SK-N-SH (cell line): ENCODE measurements at regions not wholly inside any gene's neighbourhood (a gene's known extent, or its start where the extent isn't known, plus 50 kb on each side); places are given as distances from the start of the nearest gene placed in this dataset.

Experiments used
- CTCF ChIA-PET: fragments of 300-600, 350-600 bp; formaldehyde crosslinking; extraction: SDS; loops from one replicate; lab custom pipeline; 2021; lab: Yijun Ruan, JAX
- POLR2A ChIA-PET: fragments of 350-600 bp; sonication (Branson Sonifier 250); formaldehyde crosslinking; extraction: SDS; loops from one replicate; lab custom pipeline; 2020; ENCODE audit warnings: antibody characterized with exemption, inconsistent platforms; lab: Yijun Ruan, JAX
- DNase-seq: peaks from one replicate; pipeline ENCODE4 v3.0.0; 2012
- H2AFZ ChIP-seq: fragments of 200-600 bp; sonication (generic); 2 replicates; pipeline ENCODE4 v1.8.1; 2016; ENCODE audit warnings: antibody characterized with exemption, mild to moderate bottlenecking, low read depth
- H3F3A ChIP-seq: fragments of 200-600 bp; sonication (generic); replicated peaks from 2 replicates; pipeline ENCODE3; 2016; ENCODE audit warnings: antibody characterized with exemption, mild to moderate bottlenecking; ENCODE audit not compliant: insufficient read depth
- H3K27ac ChIP-seq, 2 experiments: fragments of 200-500 bp in 1 of 2; fragments of 200-600 bp in 1 of 2; sonication (Bioruptor generic) in 1 of 2; sonication (generic), shearing (Covaris generic) in 1 of 2; 2 replicates each; pipeline versions ENCODE4 v1.5.1 to v1.6.1; 2014 to 2016; ENCODE audit warnings: low read depth in 2 of 2, inconsistent platforms in 1 of 2, low read length in 1 of 2, mild to moderate bottlenecking in 1 of 2, mixed read lengths in 1 of 2
- H3K27me3 ChIP-seq: fragments of 200-600 bp; sonication (generic), shearing (Covaris generic); 2 replicates; pipeline ENCODE4 v1.6.1; 2016; ENCODE audit warnings: mixed run types; ENCODE audit not compliant: insufficient read depth
- H3K36me3 ChIP-seq, 2 experiments: fragments of 200-500 bp in 1 of 2; fragments of 200-600 bp in 1 of 2; sonication (Bioruptor generic) in 1 of 2; sonication (generic) in 1 of 2; replicated peaks in 1 of 2; 2 replicates each; pipeline versions ENCODE3 to v1.5.1; 2014 to 2016; ENCODE audit warnings: low read length in 1 of 2, mild to moderate bottlenecking in 1 of 2; ENCODE audit not compliant: insufficient read depth in 2 of 2, control insufficient read depth in 1 of 2
- H3K4me1 ChIP-seq, 2 experiments: fragments of 200-500 bp in 1 of 2; fragments of 200-600 bp in 1 of 2; sonication (Bioruptor generic) in 1 of 2; sonication (generic), shearing (Covaris generic) in 1 of 2; 2 replicates each; pipeline versions ENCODE4 v1.5.1 to v1.6.1; 2014 to 2016; ENCODE audit warnings: low read depth in 1 of 2, low read length in 1 of 2, mixed run types in 1 of 2; ENCODE audit not compliant: insufficient read depth in 2 of 2, control insufficient read depth in 1 of 2
- H3K4me2 ChIP-seq: fragments of 200-600 bp; sonication (generic), shearing (Covaris generic); 2 replicates; pipeline ENCODE4 v1.6.1; 2017; ENCODE audit warnings: mixed run types
- H3K4me3 ChIP-seq, 2 experiments: fragments of 200-500 bp in 1 of 2; fragments of 200-600 bp in 1 of 2; sonication (Bioruptor generic) in 1 of 2; sonication (generic), shearing (Covaris generic) in 1 of 2; 2 replicates each; pipeline versions ENCODE4 v1.5.1 to v1.8.1; 2014 to 2016; ENCODE audit warnings: low read depth in 2 of 2, inconsistent platforms in 1 of 2, low read length in 1 of 2, mild to moderate bottlenecking in 1 of 2, mixed read lengths in 1 of 2, moderate library complexity in 1 of 2
- H3K79me2 ChIP-seq: fragments of 200-600 bp; sonication (generic); 2 replicates; pipeline ENCODE4 v1.8.1; 2017; ENCODE audit warnings: mild to moderate bottlenecking; ENCODE audit not compliant: insufficient read depth
- H3K9ac ChIP-seq: fragments of 200-600 bp; sonication (generic); 2 replicates; pipeline ENCODE4 v1.6.1; 2017; ENCODE audit warnings: mixed run types
- H3K9me2 ChIP-seq: fragments of 200-600 bp; sonication (generic); 2 replicates; pipeline ENCODE4 v1.6.1; 2017; ENCODE audit warnings: mixed run types
- H3K9me3 ChIP-seq: fragments of 200-600 bp; sonication (generic); 2 replicates; pipeline ENCODE4 v1.6.1; 2017; ENCODE audit warnings: mixed run types, mild to moderate bottlenecking, moderate library complexity
- H4K20me1 ChIP-seq: fragments of 200-600 bp; sonication (generic); 2 replicates; pipeline ENCODE4 v1.6.1; 2017; ENCODE audit warnings: mild to moderate bottlenecking, mixed run types; ENCODE audit not compliant: insufficient read depth
- EZH2phosphoT487 ChIP-seq: fragments of 200-600 bp; sonication (generic); IDR thresholded peaks from 2 replicates; pipeline ENCODE4 v1.6.1; 2017; ENCODE audit warnings: low read depth, mixed run types, mild to moderate bottlenecking, antibody characterized with exemption, moderate library complexity, borderline replicate concordance
- FOSL2 ChIP-seq: IDR thresholded peaks from 2 replicates; pipeline ENCODE4 v1.4.0; 2012; ENCODE audit warnings: low read depth, mild to moderate bottlenecking, moderate library complexity, borderline replicate concordance
- FOXM1 ChIP-seq: IDR thresholded peaks from 2 replicates; pipeline ENCODE4 v1.4.0; 2012; ENCODE audit warnings: low read depth, mild to moderate bottlenecking
- GABPA ChIP-seq: IDR thresholded peaks from 2 replicates; pipeline ENCODE4 v1.4.0; 2012; ENCODE audit warnings: low read depth, mild to moderate bottlenecking
- JUND ChIP-seq: IDR thresholded peaks from 2 replicates; pipeline ENCODE4 v1.4.0; 2012
- NFIC ChIP-seq: IDR thresholded peaks from 2 replicates; pipeline ENCODE4 v1.4.0; 2012; ENCODE audit warnings: borderline replicate concordance
- TAF1 ChIP-seq: IDR thresholded peaks from 2 replicates; pipeline ENCODE4 v1.6.1; 2012; ENCODE audit warnings: low read depth, mild to moderate bottlenecking, low read length, moderate library complexity, borderline replicate concordance
- TEAD4 ChIP-seq: IDR thresholded peaks from 2 replicates; pipeline ENCODE4 v1.4.0; 2012; ENCODE audit warnings: mild to moderate bottlenecking, borderline replicate concordance; ENCODE audit not compliant: insufficient read depth
- WGBS: methylation state at CpG from one replicate; pipeline ENCODE4 v1.1.6; 2017; ENCODE audit warnings: low lambda C conversion rate; 5-methylcytosine and 5-hydroxymethylcytosine counted together

DNA sequence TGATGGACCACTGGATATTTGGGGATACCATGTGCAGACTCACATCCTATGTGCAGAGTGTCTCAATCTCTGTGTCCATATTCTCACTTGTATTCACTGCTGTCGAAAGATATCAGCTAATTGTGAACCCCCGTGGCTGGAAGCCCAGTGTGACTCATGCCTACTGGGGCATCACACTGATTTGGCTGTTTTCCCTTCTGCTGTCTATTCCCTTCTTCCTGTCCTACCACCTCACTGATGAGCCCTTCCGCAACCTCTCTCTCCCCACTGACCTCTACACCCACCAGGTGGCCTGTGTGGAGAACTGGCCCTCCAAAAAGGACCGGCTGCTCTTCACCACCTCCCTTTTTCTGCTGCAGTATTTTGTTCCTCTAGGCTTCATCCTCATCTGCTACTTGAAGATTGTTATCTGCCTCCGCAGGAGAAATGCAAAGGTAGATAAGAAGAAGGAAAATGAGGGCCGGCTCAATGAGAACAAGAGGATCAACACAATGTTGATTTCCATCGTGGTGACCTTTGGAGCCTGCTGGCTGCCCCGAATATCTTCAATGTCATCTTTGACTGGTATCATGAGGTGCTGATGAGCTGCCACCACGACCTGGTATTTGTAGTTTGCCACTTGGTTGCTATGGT is 54.5 kb upstream of the HNRNPA0 start:
- TF ChIP-seq FOXM1 = no peak
- TF ChIP-seq EZH2phosphoT487 = no peak
- TF ChIP-seq GABPA = no peak
- peak; percentile 6; the same call in 1 of the 2 replicates for TF ChIP-seq FOSL2
- no peak for TF ChIP-seq TAF1
- no peak for TF ChIP-seq TEAD4
- H3K9me2 ChIP-seq = no peaks in the 10 kb centered on the region
- H3K79me2 ChIP-seq = no peaks in the 10 kb centered on the region
- ChIA-PET CTCF (interaction anchor here (1.7 kb wide), 1 partner anchor 29 kb away, joined by 11 read pairs; no protein-coding TSS in a partner anchor), POLR2A (no interaction called here)
- no peak overlapping the region for H2AFZ ChIP-seq
- H3K27me3 ChIP-seq = no peaks in the 10 kb centered on the region
- H3K9ac ChIP-seq = no peak overlapping the region
- no peaks in the 10 kb centered on the region for H3F3A ChIP-seq
- H3K9me3 ChIP-seq = no peaks in the 10 kb centered on the region
- 73% methylated on average over 9 of the region's 9 CpGs for WGBS
- H3K4me1 ChIP-seq = no peaks in the 10 kb centered on the region
- no peak overlapping the region for H3K27ac ChIP-seq
- H3K4me2 ChIP-seq = no peak overlapping the region
- no peak for DNase-seq
- no peak overlapping the region for H3K4me3 ChIP-seq
- no peaks in the 10 kb centered on the region for H4K20me1 ChIP-seq
- H3K36me3 ChIP-seq = no peaks in the 10 kb centered on the region

DNA sequence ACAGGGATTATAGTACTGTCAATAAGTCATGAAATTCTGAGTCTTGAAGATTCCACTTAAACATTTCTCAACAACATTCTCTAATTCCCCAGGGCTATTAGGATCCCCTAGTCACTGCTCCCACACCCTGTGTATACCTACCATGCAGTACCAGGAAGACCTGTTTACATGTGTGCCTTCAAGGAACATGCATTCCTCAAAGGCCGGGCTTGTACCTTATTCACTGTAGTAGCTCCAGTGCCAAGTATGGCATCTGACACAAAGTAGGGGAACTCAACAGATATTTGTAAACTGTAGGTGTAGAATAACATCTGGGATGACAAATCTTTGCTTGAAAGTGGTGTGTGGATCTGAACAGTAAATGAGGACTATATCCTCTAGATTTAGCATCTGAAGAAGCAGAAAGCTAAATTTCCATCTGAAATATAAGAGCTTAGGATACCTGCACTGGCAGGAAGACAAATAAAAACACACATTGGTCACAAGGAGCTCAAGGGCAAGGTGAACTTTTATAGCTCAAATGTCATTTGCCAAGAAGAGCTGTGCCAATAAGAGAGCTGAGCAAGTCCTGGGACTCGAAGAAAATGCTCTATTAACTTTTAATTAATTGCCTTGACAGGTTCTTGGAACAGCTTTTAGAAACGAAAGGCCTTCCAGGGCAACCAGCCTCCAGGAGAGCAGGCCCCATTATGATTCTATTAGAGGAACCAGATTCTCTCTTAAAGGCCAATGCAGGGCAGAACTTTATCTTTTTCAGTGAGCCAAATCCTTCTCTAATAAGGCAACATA is 52.3 kb upstream of the MYOT start:
- no peak overlapping the region for H3K27ac ChIP-seq
- H3K4me2 ChIP-seq = no peak overlapping the region
- no peak overlapping the region for H3K4me3 ChIP-seq
- no peak for TF ChIP-seq JUND
- 0 out of 2 replicates have a peak, but pooled peaks have one; percentile 15 for TF ChIP-seq NFIC
- TF ChIP-seq, all 33 proteins: peak for 1
- Histone ChIP-seq H3K36me3 (no peaks in the 10 kb centered on the region), H4K20me1 (no peaks in the 10 kb centered on the region), H2AFZ (no peak overlapping the region), H3K79me2 (no peaks in the 10 kb centered on the region), H3K9me3 (no peaks in the 10 kb centered on the region), H3K27me3 (no peaks in the 10 kb centered on the region), H3K9me2 (no peaks in the 10 kb centered on the region), H3K4me1 (no peaks in the 10 kb centered on the region; a peak in 1 of 4 replicates), H3F3A (no peaks in the 10 kb centered on the region), H3K9ac (no peak overlapping the region)
- DNase-seq = no peak
- WGBS = 38% methylated on average over 3 of the region's 3 CpGs
- ChIA-PET POLR2A (no interaction called here), CTCF (interaction anchor here (1.6 to 4.0 kb wide), 3 partner anchors 37 to 221 kb away, joined by 4 to 21 read pairs (median 7); no protein-coding TSS in a partner anchor)
